GM18867 (cell line): ENCODE measurements at regions not wholly inside any gene's neighbourhood (a gene's known extent, or its start where the extent isn't known, plus 50 kb on each side); places are given as distances from the start of the nearest gene placed in this dataset.
A peak's percentile ranks its signal among the peaks of the same experiment; 100 is the strongest.

Experiments
- ATAC-seq: cut with Tn5 transposase; IDR thresholded peaks from one replicate; pipeline ENCODE4 v1.9.1; 2021; ENCODE audit warnings: mild to moderate bottlenecking, moderate library complexity; ENCODE audit not compliant: unreplicated experiment

DNA sequence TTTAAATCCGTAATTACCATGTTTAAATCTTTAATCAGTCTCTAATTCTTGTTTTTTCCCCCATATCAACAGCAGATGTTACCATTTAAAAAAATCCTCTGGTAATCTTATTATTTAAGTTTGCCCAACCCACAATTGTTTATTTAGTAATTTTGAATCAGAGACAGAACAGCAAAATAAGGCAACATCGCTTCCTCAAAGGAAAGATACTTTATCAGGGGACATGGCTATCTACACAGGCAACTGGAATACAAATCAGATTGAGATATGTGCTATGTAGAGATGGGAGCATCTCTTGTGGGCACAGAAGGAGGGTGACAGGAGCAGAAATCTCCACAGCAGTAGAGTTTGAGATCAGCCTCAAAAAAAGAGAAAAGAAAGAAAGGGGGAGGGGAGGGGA lies 674.4 kb downstream of the SEMA5A start:
- no peak for ATAC-seq

DNA sequence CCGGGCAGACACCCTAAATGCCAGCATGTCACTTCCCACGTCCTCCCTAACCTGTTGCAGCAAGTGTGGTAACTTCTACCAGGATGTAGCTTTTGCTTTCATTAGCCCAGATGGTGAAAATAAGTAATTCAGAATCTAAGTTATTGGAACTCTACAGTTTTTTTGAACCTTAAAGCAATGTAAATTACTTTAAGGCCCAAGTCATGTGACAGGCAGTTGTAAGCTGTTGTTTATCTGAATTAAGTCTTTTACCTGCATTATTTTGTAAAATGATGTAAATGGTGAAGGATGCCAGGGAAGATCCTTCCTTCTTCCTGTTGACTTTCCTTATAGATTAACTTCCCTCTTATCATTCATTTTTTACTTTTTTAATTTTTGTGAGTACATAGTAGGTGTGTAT lies 670.2 kb downstream of the SEMA5A start:
- no peak for ATAC-seq

DNA sequence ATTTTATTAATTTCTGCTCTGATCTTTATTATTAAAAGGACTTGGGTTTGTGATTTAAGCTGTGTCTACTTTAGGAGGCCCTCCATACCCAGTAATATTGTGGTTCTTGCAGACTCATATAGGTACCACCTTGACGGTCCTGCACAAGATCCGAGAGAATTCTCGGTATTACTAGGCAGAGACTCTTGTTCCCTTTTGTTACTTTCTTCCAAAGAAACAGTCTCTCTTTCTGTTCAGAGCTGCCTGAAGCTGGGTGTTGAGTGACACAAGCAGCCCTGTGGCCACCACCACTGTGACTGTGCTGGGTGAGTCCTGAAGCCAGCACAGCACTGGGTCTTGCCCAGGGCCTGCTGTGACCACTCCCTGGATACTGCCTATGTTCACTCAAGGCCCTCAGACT lies 666.6 kb downstream of the SEMA5A start:
- ATAC-seq: peak; percentile 89

DNA sequence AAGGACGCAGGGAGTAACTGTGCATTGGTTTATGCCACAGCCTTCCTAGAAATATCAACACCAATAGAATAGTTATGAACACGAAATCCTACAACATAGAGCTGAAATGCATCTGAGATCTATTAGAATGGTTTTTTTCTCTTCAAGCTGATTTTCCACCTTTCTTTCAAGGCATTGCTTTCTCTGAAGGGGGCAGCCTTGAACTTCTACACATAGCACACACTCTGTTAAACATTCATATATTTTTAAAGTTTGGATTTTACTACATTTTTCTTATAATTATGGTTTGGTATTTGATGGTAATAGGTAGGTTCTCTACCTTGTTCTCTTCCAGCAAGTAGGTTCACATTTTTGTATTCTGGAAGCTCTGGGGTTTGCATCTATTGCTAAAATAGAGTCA lies 661.8 kb downstream of the SEMA5A start:
- no peak for ATAC-seq

DNA sequence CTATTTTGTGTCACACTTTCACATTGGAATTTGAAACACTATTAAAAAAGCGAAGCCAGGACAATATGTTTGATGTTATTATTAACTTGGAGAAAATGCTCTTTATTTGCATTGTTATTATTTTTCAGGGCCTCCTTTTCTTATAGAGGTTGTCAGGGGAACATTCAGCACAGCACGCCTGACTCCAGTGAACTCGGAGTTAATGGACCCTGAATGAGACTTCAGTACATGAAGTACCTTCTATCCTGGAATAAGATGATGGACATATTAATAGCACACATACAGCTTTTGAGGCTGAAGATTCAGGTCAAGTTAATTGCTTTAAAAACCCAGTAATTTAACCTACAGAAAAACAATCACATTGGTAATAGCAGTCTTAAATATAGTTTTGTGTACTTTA lies 652.9 kb downstream of the SEMA5A start:
- no peak for ATAC-seq

DNA sequence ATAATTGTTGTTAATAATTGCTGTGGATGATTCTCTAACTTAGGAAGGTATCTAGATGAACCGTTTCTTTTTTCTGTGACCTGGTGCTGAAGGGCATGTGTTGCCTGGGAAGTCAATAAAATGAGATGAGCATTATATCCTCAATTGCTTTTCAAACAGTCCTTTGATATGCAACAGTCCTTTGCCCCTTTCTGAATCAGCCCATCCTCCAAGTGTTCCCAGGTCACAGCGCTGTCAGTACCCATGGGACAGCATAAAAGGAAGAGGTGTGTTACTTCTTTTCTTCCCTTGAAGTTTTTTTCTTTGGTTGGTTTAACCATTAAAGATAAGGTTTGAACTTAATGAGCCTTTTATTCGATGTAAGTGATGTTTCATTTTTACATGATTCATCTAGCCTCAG lies 651.8 kb downstream of the SEMA5A start:
- no peak for ATAC-seq

DNA sequence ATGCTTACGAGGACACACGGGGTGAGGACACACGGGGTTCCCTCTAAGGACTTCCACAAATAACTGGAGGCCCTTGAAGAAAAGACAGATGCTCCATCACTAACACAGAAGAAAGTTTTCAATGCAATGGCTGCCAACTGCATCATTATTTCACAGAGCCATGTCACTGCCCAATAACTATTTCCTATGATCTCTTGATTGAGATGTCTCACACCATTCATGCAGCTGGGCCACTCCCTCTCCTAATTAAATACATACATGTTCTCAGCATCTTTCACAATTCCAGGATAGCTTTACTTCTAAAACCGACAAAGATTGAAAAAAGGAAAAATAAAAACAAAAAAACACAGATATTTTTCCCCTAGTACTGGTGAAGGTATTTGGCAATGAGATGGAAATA lies 650.8 kb downstream of the SEMA5A start:
- no peak for ATAC-seq

DNA sequence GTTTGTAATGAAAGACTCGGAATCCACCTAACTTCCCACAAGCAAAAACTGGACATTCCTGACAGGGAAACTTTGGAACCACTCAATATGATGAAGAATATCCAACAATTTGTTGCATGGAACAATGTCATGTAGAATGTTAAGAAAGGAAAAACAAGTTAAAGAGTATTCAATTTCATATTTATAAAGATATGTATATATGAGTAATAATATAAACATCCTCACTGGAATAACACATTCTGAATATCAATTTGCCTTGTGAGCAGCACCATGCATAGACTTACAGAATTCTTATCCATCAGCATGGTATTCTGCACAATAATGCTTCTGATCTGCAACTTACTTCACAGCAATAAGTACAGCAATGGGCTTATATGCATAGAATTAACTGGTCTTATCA lies 650.3 kb downstream of the SEMA5A start:
- no peak for ATAC-seq

DNA sequence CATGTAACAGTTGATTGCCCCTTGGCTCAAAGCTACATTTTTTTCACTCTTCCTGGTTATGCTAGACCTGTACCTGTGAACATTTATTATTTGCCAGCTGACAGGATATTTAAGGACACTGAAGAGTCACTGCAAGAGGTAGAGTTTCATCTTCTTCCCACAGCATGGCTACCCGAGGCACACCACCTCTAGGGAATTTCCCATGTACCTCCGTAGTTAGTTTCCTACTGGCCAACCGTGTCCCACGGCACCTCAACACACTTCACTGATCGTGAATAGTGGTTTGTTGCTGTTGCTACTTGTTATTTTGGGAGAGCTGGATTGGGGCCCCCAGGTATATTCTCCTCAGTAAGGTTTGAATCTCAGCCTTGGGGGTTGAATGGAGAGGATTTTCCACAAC lies 648.6 kb downstream of the SEMA5A start:
- no peak for ATAC-seq

DNA sequence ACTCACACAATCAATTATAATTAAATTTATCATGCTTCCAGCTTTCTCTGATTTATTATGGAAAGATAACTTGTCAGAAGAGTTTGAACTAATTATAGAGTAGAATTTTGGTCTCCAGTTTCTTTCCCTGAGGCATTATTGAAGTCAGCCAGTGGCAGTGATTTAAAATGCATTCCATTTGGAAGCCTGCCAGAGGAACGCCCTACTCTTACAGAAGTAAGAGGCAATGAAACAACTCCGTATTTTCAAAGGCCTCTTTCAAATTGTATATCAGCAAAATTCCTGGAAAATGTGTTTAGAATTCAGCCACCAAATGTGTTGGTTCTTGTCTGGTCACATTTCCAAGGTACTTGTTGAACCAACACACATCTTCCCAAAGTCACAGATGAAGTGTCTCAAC lies 640.9 kb downstream of the SEMA5A start:
- no peak for ATAC-seq

DNA sequence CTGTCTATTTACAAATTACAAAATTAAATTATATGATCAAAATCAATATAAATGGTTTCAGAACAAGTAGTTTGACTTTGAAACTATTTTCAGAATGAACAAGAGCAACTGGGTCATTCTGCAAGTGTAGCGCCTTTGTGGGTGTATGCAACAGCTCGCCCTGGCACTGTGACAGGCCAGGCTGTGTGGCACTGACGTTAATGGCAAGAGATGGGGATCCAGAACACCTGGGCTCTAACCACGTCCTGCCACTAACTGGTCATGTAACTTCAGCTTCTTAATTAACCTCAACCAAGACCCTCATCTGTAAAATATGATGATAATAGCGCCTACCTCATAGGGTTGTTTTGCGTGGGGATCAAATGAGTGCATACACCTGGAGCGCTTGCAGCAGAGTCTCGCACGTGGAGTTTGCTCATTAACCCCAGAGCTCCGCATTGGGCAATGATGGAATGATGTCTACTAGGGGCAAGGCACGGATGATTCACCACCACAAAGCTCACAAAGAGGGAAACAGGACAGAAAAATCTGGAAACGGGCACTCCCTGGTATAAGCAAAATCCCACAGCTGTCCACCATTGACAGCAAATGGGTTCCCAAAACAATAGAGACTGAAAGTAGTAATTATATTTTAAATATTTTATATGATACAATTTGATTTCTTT lies 639.4 kb downstream of the SEMA5A start:
- ATAC-seq: no peak

DNA sequence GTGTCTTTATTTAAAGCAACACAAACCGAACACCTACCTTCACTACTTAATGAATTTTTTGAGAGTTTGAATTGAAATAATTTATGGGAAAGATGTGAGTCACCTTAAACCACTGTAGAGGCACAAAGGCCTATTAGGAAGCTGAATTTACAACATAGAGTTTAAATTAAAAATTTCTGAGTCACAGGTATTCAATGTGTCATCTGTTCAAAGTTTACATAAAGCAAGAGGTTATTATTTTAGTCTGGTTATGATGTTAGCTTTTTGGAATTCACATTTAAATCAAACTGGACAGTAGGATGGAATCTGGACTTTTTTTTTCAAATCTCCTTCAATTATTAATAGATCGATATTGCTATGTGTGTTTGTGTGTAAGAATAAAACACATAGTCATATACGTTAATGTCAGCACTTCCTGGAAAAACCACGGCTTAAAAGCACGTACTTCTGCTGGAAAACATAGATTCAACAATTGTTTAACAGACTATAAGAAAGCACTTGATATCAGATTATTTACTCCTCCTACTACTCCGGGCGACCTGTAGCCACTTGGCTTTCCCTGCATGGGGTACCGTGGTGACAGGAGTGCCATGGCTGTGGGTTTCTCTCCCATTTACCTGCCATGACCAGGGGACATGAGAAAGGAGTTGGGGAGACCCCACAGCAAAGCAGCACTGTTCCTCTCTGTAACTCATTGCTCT lies 638.6 kb downstream of the SEMA5A start:
- ATAC-seq: no peak

DNA sequence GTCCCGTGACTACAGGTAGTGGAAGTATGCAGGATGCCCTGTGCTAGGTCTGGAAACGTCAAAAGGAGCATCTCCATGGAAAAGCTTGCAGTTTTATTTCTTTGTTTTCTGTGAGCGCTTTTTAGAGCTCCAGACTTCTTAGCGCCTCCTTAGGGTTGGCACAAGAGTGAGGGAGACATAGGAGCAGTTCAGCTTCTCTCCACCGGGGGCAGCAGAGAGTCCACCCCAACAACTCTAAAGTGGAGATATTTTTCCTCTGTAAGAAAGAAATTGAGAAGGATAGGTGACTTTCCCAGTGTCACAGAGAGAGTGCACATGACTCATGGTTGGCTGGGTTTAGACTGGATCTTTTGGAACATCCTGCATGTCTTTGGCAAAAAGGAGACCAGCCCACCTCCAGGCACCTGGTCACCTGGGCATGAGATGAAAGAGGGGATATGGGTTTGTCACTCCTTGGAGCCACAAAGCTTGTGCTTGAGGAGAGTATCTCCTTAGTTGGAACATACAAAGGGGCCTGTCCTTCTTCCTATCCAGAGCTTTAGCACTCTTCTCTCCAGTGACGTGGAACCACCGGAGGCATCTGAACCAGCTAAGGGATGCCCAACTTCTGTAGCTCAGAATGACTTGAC lies 637.7 kb downstream of the SEMA5A start:
- peak; percentile 83 for ATAC-seq

DNA sequence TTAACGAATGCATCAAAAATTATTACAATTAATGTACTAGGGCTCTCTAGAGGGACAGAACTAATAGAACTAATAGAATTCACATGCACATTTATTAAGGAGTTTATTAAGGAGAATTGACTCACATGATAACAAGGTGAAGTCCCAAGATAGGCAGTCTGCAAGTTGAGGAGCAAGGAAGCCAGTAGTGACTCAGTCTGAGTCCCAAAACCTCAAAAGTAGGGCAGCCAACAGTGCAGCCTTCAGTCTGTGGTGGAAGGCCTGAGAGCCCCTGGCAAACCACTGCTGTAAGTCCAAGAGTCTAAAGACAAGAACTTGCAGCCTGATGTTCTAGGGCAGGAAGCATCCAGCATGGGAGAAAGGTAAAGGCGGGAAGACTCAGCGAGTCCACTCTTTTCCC lies 633.8 kb downstream of the SEMA5A start:
- ATAC-seq: no peak

DNA sequence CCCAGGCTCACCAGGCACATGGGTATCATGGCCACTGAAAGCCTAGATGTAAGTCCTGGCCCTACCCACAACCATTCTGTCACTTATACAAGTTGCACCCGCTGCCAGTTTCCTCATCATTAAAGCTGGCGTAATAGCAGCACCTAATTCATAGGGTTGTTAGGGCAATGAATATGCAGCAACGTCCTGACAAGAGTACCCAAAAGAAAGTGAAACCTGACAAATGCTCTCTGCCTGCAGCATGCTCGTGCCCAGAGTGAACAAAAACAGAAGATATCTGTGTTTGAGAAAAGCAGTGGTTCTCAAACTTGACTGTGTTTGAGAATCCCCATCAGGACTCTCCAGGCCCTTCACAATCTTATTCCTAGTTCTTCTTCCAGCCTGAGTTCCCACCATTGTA lies 632.4 kb downstream of the SEMA5A start:
- peak; percentile 65 for ATAC-seq

DNA sequence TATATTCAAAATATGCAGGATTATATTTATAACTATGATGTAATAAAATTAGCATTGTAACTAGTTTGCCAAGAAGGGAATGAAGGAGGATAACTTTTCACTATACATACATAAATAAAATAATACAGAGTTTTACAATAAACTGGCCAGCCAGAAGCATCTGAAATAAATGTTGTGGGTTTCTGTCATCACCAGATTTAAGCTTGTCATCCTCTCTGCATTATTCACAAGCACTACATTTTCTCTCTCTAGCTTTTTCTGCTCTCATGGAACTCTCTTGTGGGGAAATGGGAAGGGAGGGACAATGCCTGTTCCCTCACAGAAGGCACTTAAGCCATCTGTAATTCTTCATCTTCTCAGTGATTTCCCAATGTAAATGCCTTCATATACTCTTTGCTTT lies 626.8 kb downstream of the SEMA5A start:
- no peak for ATAC-seq

DNA sequence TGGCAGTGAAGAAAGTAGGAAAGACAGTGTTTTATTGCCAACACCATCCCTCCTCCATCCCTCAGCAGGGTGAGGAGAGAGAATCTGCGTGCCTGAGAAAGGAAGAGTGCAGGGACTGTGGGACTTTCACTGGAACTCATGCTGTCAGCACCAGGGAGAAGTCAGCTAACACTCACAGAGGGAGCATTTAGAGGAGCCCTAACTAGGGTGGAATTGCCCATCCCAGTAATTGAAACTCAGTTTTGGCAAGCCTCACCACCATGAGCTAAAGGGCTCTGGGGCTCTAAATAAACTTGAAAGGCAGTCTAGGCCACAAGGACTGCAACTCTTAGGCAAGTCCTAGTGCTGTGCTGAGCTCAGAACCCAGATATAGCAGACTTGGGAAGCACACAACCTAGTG lies 622.3 kb downstream of the SEMA5A start:
- ATAC-seq: no peak

DNA sequence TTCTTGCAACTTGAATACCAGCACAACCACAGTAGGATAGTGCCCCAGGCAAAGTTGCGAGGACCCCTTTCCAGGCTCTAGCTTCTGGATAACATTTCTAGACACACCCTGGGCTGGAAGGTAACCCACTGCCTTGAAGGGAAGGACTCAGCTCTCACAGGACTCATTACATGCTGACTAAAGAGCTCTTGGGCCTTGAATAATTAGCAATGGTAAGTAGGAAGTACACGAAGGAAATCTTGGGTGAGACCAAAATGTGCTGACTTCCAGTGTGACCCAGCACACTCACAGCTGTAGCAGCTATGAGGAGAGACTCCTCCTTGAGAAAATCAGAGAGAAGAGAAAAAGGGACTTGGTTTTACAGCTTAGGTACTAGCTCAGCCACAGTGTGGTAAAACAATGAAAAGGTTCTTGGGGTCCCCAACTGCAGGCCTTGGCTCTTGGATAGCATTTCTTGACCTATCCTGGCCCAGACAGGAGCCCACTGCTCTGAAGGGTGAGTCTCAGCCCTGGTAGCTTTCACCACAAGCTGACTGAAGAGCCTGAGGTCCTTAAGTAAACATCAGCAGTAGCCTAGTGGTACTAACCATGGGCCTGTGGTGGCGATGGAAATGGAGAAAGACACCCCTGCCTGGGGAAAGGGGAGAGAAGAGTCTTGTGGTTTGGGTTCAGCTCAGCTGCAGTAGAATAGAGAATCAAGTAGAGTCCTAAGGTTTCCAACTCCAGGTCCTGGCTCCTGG lies 621.7 kb downstream of the SEMA5A start:
- no peak for ATAC-seq

DNA sequence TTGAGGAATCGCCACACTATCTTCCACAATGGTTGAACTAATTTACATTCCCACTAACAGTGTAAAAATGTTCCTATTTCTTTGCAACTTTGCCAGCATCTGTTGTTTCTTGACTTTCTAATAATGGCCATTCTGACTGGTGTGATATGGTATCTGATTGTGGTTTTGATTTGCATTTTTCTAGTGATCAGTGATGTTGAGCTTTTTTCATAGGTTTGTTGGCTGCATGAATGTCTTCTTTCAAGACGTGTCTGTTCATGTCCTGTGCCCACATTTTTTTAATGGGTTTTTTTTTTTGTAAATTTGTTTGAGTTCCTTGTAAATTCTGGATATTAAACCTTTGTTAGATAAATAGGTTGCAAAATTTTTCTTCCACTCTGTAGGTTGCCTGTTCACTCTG lies 615.9 kb downstream of the SEMA5A start:
- ATAC-seq: no peak

DNA sequence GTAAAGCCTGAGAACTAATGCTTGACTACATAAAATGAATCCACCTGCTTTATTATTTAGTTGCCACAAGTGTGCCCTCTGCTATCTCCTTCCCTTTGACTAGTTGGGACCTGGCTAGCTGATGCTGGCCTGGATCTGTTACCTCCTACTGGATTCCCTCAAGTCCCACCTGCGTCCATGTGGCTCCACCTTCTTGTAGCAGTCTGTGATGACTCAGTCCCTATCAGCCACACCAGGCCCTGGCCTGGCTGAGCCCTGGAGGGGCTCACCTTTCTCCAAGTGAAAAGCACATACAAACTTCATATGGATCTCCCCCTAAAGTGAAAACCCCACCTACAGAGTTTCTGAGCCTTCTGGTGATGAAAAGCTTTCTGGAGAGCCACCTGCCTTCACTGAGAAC lies 611.4 kb downstream of the SEMA5A start:
- no peak for ATAC-seq

DNA sequence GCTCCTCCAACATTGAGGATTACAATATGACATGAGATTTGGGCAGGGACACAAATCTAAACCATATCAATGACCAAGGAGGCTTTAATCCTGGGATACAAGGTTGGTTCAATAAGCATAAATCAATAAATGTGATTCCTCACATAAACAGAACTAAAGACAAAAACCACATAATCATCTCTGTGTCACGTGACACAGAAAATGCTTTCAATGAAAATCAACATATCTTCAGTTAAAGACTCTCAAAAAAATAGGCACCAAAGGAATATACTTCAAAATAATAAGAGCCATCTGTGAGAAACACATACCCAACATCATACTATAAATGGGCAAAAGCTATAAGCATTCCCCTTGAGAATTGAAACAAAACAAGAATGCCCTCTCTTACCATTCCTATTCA lies 604.9 kb downstream of the SEMA5A start:
- ATAC-seq: no peak

DNA sequence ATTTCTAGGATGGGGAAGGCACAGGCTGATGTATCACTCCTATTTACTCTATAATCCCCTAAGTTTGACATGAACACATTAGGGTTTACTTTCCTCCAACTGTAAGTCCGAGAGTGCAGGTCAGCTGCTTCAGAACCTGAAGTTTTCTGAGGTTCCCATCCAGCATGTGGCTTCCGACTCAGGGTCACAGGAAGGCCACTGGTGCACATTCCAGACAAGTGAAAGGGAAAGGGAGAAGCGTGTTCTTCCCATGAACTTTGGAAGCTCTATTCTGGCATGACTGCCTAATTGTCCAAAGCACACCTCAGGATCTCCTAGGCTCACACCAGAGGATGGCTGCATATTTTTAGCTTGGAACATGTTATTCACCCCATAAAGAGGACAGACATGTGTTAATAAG lies 602.6 kb downstream of the SEMA5A start:
- no peak for ATAC-seq
